ENCODE measurements at regions not wholly inside any gene's neighbourhood (a gene's known extent, or its start where the extent isn't known, plus 50 kb on each side); places are given as distances from the start of the nearest gene placed in this dataset.
"Not testable (repeated sequence)": the region's sequence is repeated elsewhere in the genome, so short reads cannot be mapped to it uniquely, and the experiment has no call there.

GRCh38 chr9:39018107-39018506 lies 269.9 kb downstream of the CNTNAP3 start:
- intact Hi-C loops (cut with DNase I); DNase-seq: not testable (repeated sequence)

GRCh38 chr9:39015178-39015577 lies 272.8 kb downstream of the CNTNAP3 start:
- DNase-seq; intact Hi-C loops (cut with DNase I): not testable (repeated sequence)

DNA sequence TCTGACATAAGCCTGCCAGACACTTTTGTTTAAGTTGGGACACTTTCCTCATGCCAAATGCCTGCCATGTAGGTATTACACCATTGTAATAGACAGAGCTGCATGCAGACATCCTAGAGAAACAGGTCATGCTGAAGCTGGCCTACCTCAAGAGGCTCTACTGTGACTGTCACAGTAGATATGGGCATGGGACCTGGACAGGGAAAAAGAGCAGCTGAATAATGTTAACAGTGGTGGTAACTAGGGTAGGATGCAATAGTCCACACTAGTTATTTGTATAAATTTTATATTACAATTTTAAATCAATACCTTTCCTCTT lies 273.2 kb downstream of the CNTNAP3 start:
- intact Hi-C loops (cut with DNase I); DNase-seq: not testable (repeated sequence)

- intact Hi-C loops (cut with DNase I); DNase-seq: not testable (repeated sequence)
Measured at GRCh38 chr9:39014096-39014804, 273.7 kb downstream of the CNTNAP3 start.

DNA sequence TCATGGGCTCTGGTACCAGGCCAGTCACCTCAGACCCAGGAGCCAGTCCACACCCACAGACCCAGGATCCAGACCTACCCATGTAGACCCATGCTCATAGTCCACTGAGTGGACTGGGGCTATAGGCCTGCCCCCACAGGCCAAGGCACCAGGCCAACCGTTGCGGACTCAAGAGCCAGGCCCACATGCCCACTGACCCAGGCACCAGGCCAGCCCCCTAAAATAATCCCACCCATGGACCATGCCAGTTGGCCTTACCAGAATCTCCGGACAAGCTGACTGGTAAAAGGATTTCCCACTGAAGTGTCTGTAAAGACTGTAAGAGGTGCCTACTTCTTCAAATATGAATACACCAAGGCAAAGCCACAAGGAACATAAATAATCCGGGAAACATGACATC lies 278.2 kb downstream of the CNTNAP3 start:
- intact Hi-C loops (cut with DNase I); DNase-seq: not testable (repeated sequence)

GRCh38 chr9:39009343-39009742 lies 278.6 kb downstream of the CNTNAP3 start:
- intact Hi-C loops (cut with DNase I); DNase-seq: not testable (repeated sequence)

DNA sequence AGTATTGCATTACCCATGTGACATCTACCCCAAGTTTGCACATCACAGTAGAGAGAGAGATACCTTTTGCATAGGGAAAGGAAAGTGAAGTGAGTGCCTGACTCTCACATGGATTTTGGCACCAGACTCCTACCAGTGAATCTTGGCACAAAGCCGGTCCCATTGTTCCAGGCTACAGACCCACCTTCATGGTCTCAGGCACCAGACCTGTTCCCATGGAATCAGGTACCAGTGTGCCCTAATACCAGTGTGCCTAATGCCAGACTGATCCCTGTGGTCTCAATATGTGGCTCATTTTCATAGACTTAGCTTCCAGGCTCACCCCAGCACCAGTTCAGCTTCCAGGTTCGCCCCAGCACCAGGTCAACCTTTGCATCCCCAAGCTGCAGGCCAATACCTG lies 279.1 kb downstream of the CNTNAP3 start:
- intact Hi-C loops (cut with DNase I); DNase-seq: not testable (repeated sequence)

- intact Hi-C loops (cut with DNase I), result not testable (repeated sequence)
Measured at GRCh38 chr9:39005736-39006135, 282.2 kb downstream of the CNTNAP3 start.

GRCh38 chr9:39001085-39001593 lies 281.2 kb upstream of the FAM240B start:
- intact Hi-C loops (cut with DNase I), result not testable (repeated sequence)
- peak in 9 of 42 donors; percentile 7 to 50 (median 24) for DNase-seq

More at GRCh38 chr9:39005736-39006135, 282.2 kb downstream of the CNTNAP3 start:
- DNase-seq, result not testable (repeated sequence)

DNA sequence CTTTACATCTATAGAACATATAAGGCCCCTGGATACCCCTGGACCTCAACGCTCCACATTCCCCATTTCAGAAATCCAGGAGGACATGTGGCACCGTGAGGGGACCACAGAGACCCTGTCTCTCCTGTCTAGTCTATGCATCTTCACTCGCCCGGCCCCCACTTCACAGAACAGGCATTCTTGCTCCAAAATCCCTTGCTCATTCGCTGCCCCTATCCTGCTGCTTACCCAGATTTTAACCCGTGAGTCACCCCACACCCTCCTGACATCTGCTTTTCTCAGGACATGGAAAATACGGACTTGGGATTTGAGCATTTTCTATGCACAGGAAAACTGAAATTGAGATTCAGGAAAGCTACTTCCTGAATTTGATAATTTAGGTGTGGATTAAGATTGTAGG lies 279.3 kb upstream of the FAM240B start:
- intact Hi-C loops (cut with DNase I); DNase-seq: not testable (repeated sequence)

GRCh38 chr9:38993690-38994089 lies 273.8 kb upstream of the FAM240B start:
- intact Hi-C loops (cut with DNase I); DNase-seq: not testable (repeated sequence)

DNA sequence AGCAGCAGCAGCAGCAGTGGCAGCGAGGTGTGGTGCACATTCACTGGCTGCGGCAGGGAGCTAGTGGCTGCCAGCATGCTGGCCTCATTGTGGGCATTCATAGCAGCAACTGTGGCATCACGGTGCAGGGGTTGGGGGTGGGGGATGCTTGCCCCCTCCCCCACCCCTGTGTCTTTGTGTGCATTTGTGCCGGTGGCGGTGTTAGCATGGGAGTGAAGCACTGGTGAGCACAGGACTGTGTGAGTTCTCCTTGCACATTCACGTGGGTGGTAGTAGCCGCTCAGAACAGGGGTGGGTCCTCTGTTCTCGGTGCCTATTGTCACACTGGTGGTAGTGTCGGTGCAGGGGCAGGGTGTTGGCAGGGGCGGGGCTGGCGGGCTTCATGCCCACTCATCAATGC lies 273.2 kb upstream of the FAM240B start:
- DNase-seq; intact Hi-C loops (cut with DNase I): not testable (repeated sequence)

DNA sequence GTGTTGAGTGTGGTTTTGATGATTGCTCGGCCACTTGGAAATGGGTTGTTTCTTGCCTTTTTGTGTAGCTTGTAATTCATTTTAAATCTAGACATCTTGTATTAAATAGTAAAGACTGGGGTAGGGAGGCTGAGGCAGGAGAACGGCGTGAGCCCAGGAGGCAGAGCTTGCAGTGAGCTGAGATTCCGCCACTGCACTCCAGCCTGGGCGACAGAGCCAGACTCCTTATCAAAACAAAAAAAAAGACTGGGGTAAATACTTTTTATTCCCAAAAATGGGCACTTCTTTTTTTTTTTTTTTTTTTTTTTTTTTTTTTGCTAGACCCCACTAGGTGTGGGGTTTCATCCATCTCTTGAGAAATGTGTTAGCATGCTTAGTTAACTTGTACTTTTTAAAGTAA lies 258.8 kb upstream of the FAM240B start:
- DNase-seq; intact Hi-C loops (cut with DNase I): not testable (repeated sequence)

DNA sequence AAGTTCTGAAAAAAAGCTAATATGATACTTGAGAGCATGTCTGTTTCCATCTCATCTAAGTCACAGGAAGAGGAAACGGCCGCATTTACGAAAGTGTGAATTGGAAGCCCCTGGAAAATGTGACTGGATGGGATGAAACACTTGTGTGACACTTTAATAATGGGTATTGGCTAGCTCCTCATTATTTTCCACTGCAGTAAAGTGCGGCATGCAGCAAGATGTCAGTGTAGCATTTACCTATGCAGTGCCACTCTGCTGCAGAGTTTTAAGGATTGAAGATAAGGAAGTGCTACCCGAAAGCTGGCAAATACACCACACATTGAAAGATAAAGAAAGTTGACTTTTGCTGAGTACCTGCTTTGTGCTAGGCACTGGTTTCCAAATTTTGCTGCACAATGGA lies 249.5 kb upstream of the FAM240B start:
- intact Hi-C loops (cut with DNase I); DNase-seq: not testable (repeated sequence)

DNA sequence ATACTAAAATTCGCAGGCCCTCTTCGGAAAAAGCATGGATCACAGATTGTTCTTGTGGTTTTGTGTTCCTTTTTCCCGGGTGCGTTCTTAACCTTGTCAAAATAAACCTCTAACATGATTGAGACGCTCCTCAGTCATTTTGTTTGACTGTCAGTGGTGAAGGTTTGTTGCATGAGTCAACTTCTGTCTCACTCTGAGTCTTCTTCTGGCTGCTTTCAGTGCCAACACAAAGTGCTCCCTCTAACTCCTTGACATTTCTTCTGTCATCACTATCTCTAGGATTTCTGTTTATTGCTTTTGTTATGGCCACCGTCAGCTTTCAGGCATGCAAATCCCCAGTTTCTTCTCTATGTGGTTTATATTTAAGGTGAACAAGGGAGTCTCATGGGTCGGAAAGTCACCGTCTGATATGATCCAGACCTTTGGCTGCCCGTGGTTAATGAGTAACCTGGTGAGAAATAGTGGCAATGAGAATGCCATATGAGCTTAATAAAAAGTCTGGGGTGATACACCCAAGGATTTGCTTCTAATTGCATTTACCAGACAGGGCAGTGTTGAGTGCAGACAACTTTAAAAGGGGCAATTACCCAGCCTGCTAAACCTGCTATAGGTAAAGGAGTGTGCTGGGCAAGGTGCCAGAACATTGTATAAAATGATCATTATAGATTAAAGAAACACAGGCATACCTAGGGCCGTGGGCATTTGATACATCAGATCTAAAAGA lies 248.9 kb upstream of the FAM240B start:
- intact Hi-C loops (cut with DNase I), result not testable (repeated sequence)

DNA sequence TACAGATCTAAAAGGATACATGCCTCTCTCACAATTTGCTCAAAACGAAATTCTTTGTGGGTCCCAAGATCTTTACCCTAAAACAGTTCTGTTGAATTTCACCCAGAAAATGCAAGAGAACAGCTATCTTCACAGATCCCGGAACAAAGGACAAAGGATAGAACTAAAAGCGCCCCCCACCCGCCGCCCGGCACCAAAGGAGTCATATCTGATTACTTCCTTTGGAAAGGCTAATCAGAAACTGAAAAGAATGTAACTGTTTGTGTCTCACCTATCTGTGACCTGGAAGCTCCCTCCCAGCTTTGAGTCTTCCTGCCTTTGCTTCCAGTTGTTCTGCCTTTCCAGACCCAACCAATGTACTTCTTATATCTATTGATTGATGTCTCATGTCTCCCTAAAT lies 247.9 kb upstream of the FAM240B start:
- intact Hi-C loops (cut with DNase I); DNase-seq: not testable (repeated sequence)

More for the DNA sequence above, 248.9 kb upstream of the FAM240B start:
- DNase-seq, result not testable (repeated sequence)

DNA sequence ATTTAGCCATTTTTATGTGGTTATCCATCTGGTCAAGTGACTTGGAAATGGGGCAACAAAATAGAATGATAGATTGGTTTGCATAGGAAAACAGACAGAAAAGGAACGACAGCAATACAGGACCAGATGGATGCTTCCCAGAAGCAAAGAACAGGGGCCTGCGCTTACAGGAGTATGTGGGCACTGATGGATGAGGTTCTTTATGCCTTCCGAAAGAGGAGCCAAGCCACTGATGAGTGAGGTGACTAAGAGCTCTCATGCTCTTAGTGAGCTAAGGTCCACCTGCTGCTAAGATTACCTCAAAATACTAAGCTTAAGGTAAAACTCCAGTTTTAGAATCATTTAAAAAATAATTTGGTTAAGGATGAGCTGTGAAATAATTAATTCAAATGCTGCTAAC lies 247.4 kb upstream of the FAM240B start:
- intact Hi-C loops (cut with DNase I); DNase-seq: not testable (repeated sequence)

GRCh38 chr9:38959812-38960211 lies 239.9 kb upstream of the FAM240B start:
- DNase-seq; intact Hi-C loops (cut with DNase I): not testable (repeated sequence)

DNA sequence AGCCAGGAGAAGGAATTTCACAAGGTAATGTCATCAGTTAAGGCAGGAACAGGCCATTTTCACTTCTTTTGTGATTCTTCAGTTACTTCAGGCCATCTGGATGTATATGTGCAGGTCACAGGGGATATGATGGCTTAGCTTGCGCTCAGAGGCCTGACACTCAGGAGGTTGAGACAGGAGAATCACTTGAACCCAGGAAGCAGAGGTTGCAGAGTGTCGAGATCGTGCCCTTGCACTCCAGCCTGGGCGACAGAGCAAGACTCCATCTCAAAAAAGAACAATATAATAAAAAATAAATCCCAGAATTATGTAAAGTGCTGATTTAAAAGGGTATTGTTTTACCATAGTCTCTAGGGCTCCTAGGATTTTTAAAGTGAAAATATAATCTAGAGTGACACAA lies 235.9 kb upstream of the FAM240B start:
- intact Hi-C loops (cut with DNase I); DNase-seq: not testable (repeated sequence)

GRCh38 chr9:38952715-38953341 lies 232.9 kb upstream of the FAM240B start:
- intact Hi-C loops (cut with DNase I); DNase-seq: not testable (repeated sequence)

Data from head of caudate nucleus (tissue), 42 donors.